GM06990 (cell line): ENCODE measurements at regions not wholly inside any gene's neighbourhood (a gene's known extent, or its start where the extent isn't known, plus 50 kb on each side); places are given as distances from the start of the nearest gene placed in this dataset.

Experiments
- DNase-seq: peaks from one replicate; pipeline ENCODE4 v3.0.0-alpha.2; 2011; ENCODE audit not compliant: insufficient read length; ENCODE audit errors: extremely low read depth
- H3K27me3 ChIP-seq: replicated peaks from 2 replicates; pipeline ENCODE4 v1.6.0; 2011; ENCODE audit warnings: low read length; ENCODE audit not compliant: control insufficient read depth, insufficient read depth
- H3K36me3 ChIP-seq: 2 replicates; pipeline ENCODE4 v1.5.1; 2011; ENCODE audit warnings: low read length; ENCODE audit not compliant: control insufficient read depth, insufficient read depth
- H3K4me3 ChIP-seq: replicated peaks from 2 replicates; pipeline ENCODE4 v1.5.1; 2011; ENCODE audit warnings: low read depth, mild to moderate bottlenecking, control low read depth, low read length
- CTCF ChIP-seq: IDR thresholded peaks from 2 replicates; pipeline ENCODE4 v1.5.1; 2011; ENCODE audit warnings: low read length, control low read depth, mild to moderate bottlenecking, inconsistent platforms; ENCODE audit not compliant: insufficient read depth, poor library complexity, severe bottlenecking

GRCh38 chr1:216818284-216818683, 95.1 kb upstream of the ESRRG start:
- no peak for TF ChIP-seq CTCF
- H3K27me3 ChIP-seq: no peaks in the 10 kb centered on the region
- no peak for DNase-seq
- no peak overlapping the region for H3K4me3 ChIP-seq
- H3K36me3 ChIP-seq: no peaks in the 10 kb centered on the region

- no peak for DNase-seq
- TF ChIP-seq CTCF: no peak
- H3K36me3 ChIP-seq: no peaks in the 10 kb centered on the region
- H3K27me3 ChIP-seq: no peaks in the 10 kb centered on the region
- no peak overlapping the region for H3K4me3 ChIP-seq
Measured at GRCh38 chr1:216815260-216816131, 92.3 kb upstream of the ESRRG start.

DNA sequence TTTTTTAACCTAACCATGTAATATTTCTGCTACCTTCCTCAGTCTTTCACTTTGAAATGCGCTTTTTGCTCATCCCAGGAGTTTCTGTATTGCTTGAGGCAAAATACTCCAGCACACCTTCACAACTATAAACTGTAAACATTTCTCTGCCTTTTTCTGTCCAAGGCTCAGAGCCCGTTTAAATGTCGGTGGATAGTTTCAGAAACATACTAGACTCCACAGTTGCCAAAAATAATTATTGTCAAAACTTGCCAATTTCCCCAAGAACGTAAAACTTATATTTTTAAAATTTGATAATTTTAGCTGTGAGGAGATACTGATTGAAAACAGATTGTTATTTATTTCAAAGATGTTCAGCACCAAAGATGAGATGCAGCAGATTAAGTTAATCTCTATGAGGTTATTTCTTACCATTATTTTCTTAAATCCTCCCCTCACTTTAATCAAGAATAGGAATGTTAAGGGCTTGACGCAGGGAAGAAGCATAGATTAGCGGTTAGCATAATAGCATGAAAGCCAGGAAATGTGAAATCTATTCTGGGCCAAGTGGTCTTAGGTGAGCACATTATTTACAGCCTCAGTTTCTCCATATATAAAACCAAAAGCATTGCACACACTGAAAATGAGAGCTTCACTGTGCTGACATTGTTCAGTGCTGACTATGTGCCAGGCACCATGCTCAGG, 91.5 kb upstream of the ESRRG start:
- no peak for DNase-seq

GRCh38 chr1:216812966-216813365, 89.7 kb upstream of the ESRRG start:
- no peak for TF ChIP-seq CTCF
- DNase-seq: no peak

More for the DNA sequence above, 91.5 kb upstream of the ESRRG start:
- Histone ChIP-seq H3K36me3 (no peaks in the 10 kb centered on the region), H3K4me3 (no peak overlapping the region), H3K27me3 (no peaks in the 10 kb centered on the region)
- TF ChIP-seq CTCF: no peak

DNA sequence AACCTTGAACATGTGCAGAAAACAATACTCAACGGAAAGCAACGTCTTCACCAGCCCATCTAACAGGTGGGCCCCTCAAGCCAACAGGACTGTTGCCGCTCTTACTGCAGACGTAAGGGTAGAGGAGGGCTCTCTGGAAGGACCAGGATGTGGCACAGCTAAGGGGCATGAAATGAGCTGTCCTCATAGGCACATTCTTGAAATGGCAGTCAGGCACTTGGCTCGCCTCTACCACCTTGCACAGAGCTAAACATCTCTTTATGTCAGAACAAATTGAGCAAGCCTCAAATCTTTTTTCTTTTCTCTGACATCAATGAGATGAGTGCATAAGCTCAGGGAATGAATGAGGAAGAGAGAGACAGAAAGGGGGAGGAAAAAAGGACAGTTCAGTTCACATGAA, 86.4 kb upstream of the ESRRG start:
- Histone ChIP-seq H3K4me3 (no peak overlapping the region), H3K36me3 (no peaks in the 10 kb centered on the region), H3K27me3 (no peaks in the 10 kb centered on the region)
- TF ChIP-seq CTCF: no peak
- no peak for DNase-seq

More at GRCh38 chr1:216812966-216813365, 89.7 kb upstream of the ESRRG start:
- Histone ChIP-seq H3K27me3 (no peaks in the 10 kb centered on the region), H3K36me3 (no peaks in the 10 kb centered on the region), H3K4me3 (no peak overlapping the region)
